ENCODE measurements at regions not wholly inside any gene's neighbourhood (a gene's known extent, or its start where the extent isn't known, plus 50 kb on each side); places are given as distances from the start of the nearest gene placed in this dataset.

DNA sequence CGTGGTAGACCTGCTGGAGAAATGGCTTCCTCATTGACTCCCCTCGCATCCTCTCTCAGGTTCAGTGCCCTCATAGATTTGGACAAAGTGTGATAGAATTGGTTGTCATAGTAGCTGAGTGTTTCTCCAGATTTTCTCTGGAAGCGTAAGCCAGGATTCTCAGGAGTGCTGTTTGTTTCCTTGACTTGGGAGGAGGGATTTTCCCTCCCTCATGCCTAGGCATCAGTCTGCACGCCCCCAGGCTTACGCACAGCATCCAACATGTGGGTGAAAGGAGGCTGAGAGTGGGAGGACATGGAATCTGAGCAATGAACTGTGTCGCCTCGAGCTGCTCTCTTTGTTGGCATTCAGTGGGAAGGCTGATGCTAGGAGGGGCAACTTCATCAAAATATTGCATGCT lies 503.5 kb downstream of the LTN1 start:
- H3K9me1 ChIP-seq (replicated peaks; ENCODE audit: control insufficient read depth, extremely low read depth, insufficient read depth, low read length), result no peaks in the 10 kb centered on the region
- FAIRE-seq, result no peak
- DNase-seq (ENCODE audit: low read depth, low spot score), result no peak
- no TSS peak for BruUV-seq (replicated peaks)
- no peak overlapping the region for H3K27ac ChIP-seq (ENCODE audit: insufficient read depth, low read depth, low read length)
- CTCF ChIA-PET, result interaction anchor here (1.2 to 1.9 kb wide), 3 partner anchors 248 to 256 kb away, joined by 3 to 6 read pairs (median 4); no protein-coding TSS in a partner anchor
- dilution Hi-C loops (cut with MboI; ENCODE audit: extremely low pct_ligation_motif_present, low sequenced_read_pairs) (no loop called here), intact Hi-C loops (cut with micrococcal nuclease) (no loop called here)
- H3K9me3 ChIP-seq (replicated peaks; ENCODE audit: control insufficient read depth, insufficient read depth, low read length), result no peaks in the 10 kb centered on the region
- no peaks in the 10 kb centered on the region for H3K36me3 ChIP-seq (ENCODE audit: control insufficient read depth in 2 of 2, extremely low read depth in 1 of 2, insufficient read depth in 2 of 2, low read length in 2 of 2)
- H2AFZ ChIP-seq (ENCODE audit: low read depth, low read length), result no peak overlapping the region
- H3K27me3 ChIP-seq (ENCODE audit: control insufficient read depth in 2 of 2, insufficient read depth in 2 of 2, low read length in 2 of 2), result no peaks in the 10 kb centered on the region
- H3K9ac ChIP-seq (replicated peaks; ENCODE audit: extremely low read depth, insufficient read depth, low read length), result no peak overlapping the region
- H3K4me1 ChIP-seq (ENCODE audit: control insufficient read depth, extremely low read depth, insufficient read depth, low read length), result no peaks in the 10 kb centered on the region
- POLR2A ChIA-PET, result no interaction called here
- no peak overlapping the region for H3K4me2 ChIP-seq (ENCODE audit: insufficient read depth, low read length)
- no peaks in the 10 kb centered on the region for H4K20me1 ChIP-seq (replicated peaks; ENCODE audit: control insufficient read depth, extremely low read depth, insufficient read depth, low read length)
- TF ChIP-seq GATA2 (IDR thresholded peaks at IDR 0.05; ENCODE audit: insufficient read depth, insufficient read length, low read depth, low read length) (no peak), POLR2AphosphoS5 (IDR thresholded peaks at IDR 0.05; ENCODE audit: insufficient read depth, low read depth, low read length) (no peak), POLR2A (IDR thresholded peaks at IDR 0.05; ENCODE audit: low read depth, low read length) (no peak), EZH2 (IDR thresholded peaks at IDR 0.05; ENCODE audit: borderline replicate concordance, low read depth, low read length, severe bottlenecking) (no peak), JUN (IDR thresholded peaks at IDR 0.05; ENCODE audit: borderline replicate concordance, insufficient read depth, insufficient read length, low read depth) (no peak), FOS (IDR thresholded peaks at IDR 0.05; ENCODE audit: borderline replicate concordance, insufficient read depth, low read length) (no peak), MYC (IDR thresholded peaks at IDR 0.05; ENCODE audit: low read depth, low read length) (no peak)
- TF ChIP-seq, protein P1, sequence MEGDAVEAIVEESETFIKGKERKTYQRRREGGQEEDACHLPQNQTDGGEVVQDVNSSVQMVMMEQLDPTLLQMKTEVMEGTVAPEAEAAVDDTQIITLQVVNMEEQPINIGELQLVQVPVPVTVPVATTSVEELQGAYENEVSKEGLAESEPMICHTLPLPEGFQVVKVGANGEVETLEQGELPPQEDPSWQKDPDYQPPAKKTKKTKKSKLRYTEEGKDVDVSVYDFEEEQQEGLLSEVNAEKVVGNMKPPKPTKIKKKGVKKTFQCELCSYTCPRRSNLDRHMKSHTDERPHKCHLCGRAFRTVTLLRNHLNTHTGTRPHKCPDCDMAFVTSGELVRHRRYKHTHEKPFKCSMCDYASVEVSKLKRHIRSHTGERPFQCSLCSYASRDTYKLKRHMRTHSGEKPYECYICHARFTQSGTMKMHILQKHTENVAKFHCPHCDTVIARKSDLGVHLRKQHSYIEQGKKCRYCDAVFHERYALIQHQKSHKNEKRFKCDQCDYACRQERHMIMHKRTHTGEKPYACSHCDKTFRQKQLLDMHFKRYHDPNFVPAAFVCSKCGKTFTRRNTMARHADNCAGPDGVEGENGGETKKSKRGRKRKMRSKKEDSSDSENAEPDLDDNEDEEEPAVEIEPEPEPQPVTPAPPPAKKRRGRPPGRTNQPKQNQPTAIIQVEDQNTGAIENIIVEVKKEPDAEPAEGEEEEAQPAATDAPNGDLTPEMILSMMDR (IDR thresholded peaks at IDR 0.05; ENCODE audit: extremely low read depth in 1 of 2, insufficient read depth in 1 of 2, low read depth in 1 of 2, low read length in 2 of 2), result no peak
- TF ChIP-seq, protein P2, sequence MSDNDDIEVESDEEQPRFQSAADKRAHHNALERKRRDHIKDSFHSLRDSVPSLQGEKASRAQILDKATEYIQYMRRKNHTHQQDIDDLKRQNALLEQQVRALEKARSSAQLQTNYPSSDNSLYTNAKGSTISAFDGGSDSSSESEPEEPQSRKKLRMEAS (IDR thresholded peaks at IDR 0.05; ENCODE audit: insufficient read depth, insufficient read length), result no peak
- H3K4me3 ChIP-seq (replicated peaks in 1 of 3; ENCODE audit: insufficient read depth in 1 of 3, low read depth in 1 of 3, low read length in 3 of 3), result no peak overlapping the region
- no peaks in the 10 kb centered on the region for H3K79me2 ChIP-seq (ENCODE audit: control insufficient read depth, insufficient read depth, low read length)
